ENCODE measurements at regions not wholly inside any gene's neighbourhood (a gene's known extent, or its start where the extent isn't known, plus 50 kb on each side); places are given as distances from the start of the nearest gene placed in this dataset.

DNA sequence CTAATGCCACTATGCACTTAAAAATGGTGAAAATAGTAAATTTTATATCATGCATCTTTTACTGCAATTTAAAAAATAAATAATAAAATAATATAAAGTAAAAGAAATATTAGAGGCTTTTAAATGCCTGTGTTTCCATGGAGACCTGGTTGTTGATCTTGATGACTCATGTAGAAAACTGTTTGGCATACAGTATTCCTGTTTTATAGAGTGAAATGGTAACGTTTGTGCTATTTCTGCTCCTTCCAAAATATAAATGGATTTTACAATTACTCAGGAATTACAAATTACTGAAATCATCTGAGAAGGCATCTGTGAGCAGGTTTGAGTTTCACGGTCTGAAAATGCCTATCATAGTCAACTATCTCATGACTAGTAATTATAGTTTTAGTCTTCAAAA lies 98.4 kb upstream of the USP25 start:
- TF ChIP-seq, protein P1, sequence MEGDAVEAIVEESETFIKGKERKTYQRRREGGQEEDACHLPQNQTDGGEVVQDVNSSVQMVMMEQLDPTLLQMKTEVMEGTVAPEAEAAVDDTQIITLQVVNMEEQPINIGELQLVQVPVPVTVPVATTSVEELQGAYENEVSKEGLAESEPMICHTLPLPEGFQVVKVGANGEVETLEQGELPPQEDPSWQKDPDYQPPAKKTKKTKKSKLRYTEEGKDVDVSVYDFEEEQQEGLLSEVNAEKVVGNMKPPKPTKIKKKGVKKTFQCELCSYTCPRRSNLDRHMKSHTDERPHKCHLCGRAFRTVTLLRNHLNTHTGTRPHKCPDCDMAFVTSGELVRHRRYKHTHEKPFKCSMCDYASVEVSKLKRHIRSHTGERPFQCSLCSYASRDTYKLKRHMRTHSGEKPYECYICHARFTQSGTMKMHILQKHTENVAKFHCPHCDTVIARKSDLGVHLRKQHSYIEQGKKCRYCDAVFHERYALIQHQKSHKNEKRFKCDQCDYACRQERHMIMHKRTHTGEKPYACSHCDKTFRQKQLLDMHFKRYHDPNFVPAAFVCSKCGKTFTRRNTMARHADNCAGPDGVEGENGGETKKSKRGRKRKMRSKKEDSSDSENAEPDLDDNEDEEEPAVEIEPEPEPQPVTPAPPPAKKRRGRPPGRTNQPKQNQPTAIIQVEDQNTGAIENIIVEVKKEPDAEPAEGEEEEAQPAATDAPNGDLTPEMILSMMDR (IDR thresholded peaks at IDR 0.05), result no peak
- TF ChIP-seq POLR2AphosphoS5 (IDR thresholded peaks at IDR 0.05) (no peak), POLR2A (IDR thresholded peaks at IDR 0.05) (no peak)
